Ishikawa (cell line): ENCODE measurements at regions not wholly inside any gene's neighbourhood (a gene's known extent, or its start where the extent isn't known, plus 50 kb on each side); places are given as distances from the start of the nearest gene placed in this dataset.

ENCODE experiments used
- CEBPB ChIP-seq: IDR thresholded peaks from 2 replicates; pipeline ENCODE4 v1.6.1; 2012
- CREB1 ChIP-seq: IDR thresholded peaks from 2 replicates; pipeline ENCODE4 v1.6.1; 2012; ENCODE audit warnings: low read depth
- TF ChIP-seq, protein P1 (sequence below): IDR thresholded peaks from 2 replicates; pipeline ENCODE4 v1.6.1; 2012

DNA sequence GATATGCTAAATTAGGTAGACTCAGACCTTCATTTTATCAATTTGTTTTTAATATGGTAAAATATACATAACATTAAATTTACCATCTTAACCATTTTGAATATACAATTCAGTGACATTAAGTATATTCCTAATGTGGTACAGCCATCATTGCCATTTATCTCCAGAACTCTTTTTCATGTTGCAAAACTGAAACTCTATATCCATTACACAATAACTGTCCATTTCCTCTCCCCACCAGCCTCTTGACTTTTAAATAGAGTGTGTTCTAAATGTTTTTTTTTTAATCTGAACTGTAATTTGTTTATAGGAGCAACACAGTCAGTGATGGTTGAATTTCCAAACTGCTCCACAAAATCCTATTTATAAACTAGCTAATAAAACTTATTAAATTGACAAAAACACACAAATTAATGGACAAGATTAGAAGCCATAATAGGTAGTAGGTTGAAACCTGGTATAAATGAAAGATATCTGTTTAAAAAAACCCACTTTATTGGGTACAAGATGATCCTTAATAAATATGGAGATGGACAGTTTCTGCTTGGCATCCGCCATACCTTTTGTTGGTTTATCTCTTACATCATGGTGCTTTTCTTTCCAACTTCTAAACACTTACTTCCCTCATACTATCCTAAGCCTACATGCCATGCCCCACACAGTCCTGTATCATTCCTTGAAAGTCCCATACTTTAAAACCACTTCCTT lies 142.4 kb downstream of the ZPLD1 start:
- no peak for TF ChIP-seq CREB1
- TF ChIP-seq, protein P1, sequence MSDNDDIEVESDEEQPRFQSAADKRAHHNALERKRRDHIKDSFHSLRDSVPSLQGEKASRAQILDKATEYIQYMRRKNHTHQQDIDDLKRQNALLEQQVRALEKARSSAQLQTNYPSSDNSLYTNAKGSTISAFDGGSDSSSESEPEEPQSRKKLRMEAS, result no peak
- TF ChIP-seq CEBPB, result no peak
